Fibroblast of skin of left quadriceps (primary cell): ENCODE measurements at regions not wholly inside any gene's neighbourhood (a gene's known extent, or its start where the extent isn't known, plus 50 kb on each side); places are given as distances from the start of the nearest gene placed in this dataset.

ENCODE experiments used
- DNase-seq, 2 experiments: peaks; one replicate each; pipeline ENCODE4 v3.0.0-alpha.2; 2013; ENCODE audit warnings: low read depth in 2 of 2

- no peak for DNase-seq
These were observed 85.2 kb upstream of the IGLL5 start for GRCh38 chr22:22802339-22802970.

GRCh38 chr22:22803285-22803853, 84.2 kb upstream of the IGLL5 start:
- DNase-seq: no peak

DNA sequence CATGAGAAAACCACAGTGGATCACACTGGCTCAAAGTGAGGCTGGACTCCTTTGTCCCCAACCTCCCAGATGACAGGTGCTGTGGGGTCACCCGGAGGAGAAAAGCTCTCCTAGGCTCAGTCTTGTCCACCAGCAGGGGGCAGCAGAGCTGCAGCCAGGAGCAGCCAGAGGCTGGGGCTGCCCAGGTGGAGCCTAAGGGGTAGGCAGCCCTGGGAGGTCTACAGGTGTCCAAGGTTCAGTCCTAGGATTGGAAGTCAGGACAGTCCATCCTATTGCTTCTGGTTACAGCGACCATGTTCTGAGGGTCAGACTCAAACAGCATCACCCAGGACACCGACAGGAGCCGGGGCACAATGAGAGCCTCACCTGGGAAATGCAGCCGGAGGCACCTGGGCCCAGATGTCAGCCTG, 77.6 kb upstream of the IGLL5 start:
- DNase-seq: peak in 1 of 2 experiments; percentile 3

DNA sequence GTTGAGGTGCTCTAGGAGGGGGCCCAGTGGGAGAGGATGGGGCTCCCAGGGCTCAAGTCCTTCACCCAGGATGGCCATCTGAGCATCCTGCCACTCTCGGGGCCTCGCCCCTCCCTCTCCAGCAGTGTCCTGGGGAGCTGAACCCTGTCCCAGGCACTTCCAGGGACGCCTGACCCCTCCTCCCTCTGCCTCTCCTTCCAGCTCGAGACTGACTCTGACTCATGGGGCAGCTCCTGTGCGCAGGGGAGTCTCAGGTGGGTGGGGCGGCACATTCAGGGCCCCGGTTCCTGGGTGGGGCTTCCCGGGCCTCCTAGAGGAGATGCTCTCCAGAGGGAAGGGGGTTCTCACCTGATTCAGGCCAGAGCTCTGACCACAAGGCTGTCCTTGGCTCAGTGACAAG, 77.1 kb upstream of the IGLL5 start:
- DNase-seq: no peak

DNA sequence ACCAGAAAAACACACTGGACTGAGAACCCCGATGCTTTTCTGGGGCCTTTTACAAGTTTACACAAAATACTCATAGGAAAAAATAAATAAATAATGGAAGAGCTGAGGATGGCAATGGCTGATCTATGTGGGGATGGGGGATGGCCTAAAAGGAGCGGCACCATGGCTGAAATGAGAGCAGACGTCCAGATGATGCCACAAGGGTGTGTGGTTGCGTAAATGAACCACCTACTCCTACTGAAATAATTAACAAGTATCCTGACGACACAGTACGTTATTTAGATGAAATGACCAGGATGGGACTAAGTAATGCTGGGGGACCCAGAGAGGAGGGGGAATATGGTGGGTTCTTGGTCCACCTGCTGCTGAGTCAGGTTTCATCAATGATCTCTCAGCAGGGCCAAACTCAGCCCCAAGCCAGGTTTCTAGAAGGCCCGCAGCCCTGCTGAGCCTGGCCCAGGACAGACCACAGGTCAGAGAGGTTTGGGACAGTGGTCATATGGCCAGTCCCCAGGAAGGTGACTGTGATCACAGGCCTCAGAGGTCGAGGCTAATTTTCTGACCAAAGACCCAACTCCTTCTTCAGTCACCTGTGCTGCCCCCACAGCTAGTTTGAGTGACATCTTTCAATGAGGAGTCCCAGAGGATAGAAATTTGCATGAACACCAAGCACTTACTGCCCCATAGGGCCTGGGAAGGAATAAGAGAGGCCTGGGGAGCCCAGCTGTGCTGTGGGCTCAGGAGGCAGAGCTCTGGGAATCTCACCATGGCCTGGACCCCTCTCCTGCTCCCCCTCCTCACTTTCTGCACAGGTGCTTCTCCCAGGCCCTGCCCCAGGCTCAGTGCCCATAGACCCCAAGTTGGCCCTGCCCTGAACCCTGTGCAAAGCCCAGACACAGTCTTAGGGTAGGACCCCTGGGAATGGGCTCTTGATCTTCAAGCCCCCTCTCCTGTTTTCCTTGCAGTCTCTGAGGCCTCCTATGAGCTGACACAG, 76.3 kb upstream of the IGLL5 start:
- DNase-seq: no peak

GRCh38 chr22:22812031-22812905, 75.3 kb upstream of the IGLL5 start:
- no peak for DNase-seq

DNA sequence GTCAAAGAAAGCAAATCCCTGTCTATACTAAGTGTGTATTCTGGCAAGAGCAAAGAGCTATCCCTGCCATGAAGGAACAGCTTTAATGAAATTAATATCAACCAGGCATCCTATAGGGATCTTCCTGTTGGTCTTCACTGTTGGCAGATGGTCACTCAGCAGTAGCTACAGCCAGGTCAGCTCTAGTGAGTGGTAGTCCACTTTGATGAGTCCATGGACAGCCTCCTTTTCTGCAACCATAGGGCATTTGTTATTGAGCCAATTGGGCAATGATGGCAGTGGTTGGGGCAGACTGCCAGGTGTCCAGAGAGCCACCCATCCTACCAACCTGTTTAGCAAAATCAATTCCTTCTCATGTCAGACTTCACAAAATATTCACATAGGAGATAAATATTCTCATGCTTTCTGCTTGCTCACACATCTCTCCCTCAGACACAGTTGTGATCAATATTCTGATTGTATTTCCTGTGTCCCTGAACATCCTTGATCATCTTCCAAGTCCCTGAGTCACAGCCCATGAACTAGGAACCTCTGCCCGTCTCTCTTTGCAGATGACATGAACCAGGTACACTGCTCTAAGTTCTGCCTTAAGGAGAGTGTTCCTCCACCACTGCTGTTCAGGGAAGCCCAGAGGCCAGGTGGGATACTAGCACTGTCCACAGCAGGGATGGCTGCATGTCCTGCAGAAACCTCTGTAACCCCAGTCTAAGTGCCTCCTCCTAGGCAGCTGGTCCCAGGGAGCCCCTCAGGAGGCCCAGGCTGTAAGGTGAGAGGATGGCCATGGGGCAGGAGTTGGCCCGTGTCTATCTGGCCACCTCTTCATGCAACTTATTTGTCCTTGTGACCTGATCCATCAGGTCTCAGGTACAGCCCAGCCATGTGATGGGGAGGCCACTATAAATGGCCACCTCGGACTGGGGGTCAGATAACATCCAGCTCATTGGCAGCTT, 74.2 kb upstream of the IGLL5 start:
- no peak for DNase-seq

GRCh38 chr22:22814666-22815396, 72.8 kb upstream of the IGLL5 start:
- no peak for DNase-seq

DNA sequence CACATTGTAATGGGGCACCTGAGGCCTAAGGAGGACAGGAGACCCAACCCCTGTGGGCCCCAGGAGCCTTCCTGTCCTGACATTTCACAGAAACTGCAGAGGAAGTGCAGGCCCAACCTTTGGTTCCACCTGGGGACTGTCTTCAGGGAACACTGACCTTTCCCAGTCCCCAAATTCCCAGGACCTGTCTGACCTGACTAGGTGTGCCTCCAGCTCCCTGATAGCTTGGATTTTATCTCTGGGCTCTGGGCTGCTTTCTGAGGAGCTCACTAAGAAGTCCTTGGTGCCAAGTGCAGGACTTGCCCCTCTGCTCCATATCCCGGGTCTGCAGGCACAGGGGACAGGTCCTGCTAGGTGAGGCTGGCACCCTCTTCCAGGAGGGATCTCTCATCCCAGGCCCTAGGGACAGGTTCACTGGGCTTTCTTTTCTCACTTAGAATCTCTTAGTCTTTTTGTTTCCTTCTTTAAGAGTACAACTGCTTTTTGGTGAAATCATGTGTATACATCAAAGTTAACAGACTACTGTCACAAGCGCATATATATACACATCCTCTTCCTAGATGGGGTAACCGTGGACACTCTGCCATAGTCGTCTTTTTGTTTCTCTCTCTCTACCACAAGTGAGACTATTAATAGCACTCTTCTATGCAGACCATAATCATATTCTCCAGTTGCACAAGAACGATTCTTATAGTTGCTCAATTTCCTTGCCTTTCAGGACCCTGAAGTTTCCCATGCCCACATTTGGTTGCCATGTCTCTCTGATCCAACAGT, 72.0 kb upstream of the IGLL5 start:
- DNase-seq: no peak

- no peak for DNase-seq
These were observed 71.5 kb upstream of the IGLL5 start for GRCh38 chr22:22816171-22816514.

DNA sequence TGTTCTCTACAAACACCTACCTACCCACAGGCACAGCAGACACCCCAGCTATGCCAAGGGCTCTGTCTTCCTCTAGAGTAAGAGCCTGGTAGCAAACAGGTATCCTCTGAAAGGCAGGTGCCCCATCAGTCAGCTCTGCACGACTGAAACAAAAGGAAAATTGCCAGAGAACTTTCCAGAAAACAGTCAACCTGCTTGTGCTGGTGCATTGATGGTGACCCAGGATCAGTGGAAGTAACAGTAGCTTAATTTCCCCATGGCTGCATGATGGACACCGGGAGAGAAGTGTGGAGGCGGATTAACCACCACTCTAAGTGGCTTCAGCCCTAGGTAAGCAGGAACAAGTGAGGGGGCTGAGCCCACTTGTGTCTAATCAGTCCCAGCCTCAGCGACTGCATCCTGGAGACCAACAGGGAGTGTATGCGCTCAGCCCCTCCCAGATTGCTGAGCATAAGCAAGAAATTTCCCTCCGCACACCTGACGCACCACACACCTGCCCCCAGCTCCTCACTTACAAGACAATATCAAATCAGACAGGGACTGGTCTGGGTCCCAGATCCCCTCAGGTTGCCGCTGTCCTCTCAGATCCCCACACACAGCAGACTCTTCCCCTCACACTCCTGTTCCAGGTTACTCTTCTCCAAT, 70.7 kb upstream of the IGLL5 start:
- DNase-seq: no peak

- no peak for DNase-seq
These were observed 70.0 kb upstream of the IGLL5 start for GRCh38 chr22:22817468-22818201.

GRCh38 chr22:22818202-22818538, 69.4 kb upstream of the IGLL5 start:
- DNase-seq: no peak

GRCh38 chr22:22818861-22819855, 68.5 kb upstream of the IGLL5 start:
- no peak for DNase-seq

GRCh38 chr22:22820076-22820475, 67.5 kb upstream of the IGLL5 start:
- DNase-seq: no peak

DNA sequence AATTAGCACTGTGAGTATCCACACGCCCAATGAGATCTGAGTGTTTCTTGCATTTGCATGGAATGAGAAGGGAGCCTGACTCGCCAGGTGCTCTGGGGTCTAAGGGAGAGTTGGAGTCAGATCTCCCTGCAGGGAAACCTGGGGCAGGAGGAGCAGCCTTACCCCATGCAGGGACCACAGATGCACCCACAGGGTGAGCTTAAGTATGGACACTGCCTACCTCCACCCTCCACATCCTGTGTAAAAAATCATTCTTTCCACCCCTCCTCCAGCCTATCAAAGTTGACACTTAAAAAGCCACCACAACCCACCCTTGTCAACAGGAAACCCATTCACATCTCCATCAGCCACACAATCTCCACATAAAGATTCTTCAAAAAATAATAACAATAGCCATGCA, 67.0 kb upstream of the IGLL5 start:
- no peak for DNase-seq

GRCh38 chr22:22821340-22821739, 66.3 kb upstream of the IGLL5 start:
- no peak for DNase-seq
